Osteoblast (primary cell): ENCODE measurements at regions not wholly inside any gene's neighbourhood (a gene's known extent, or its start where the extent isn't known, plus 50 kb on each side); places are given as distances from the start of the nearest gene placed in this dataset.

Experiments used
- DNase-seq: peaks from one replicate; pipeline ENCODE4 v3.0.0; 2011; ENCODE audit warnings: low spot score, mixed read lengths; ENCODE audit not compliant: insufficient read length; ENCODE audit errors: missing footprints
- H2AFZ ChIP-seq: 2 replicates; pipeline ENCODE4 v1.6.0; 2011; ENCODE audit warnings: mild to moderate bottlenecking, low read length
- H3K27ac ChIP-seq: 2 replicates; pipeline ENCODE4 v1.5.1; 2011; ENCODE audit warnings: mild to moderate bottlenecking, low read depth, low read length, moderate library complexity
- H3K27me3 ChIP-seq: 2 replicates; pipeline ENCODE4 v1.6.0; 2012; ENCODE audit warnings: mild to moderate bottlenecking, control low read depth, inconsistent platforms, low read length, moderate library complexity; ENCODE audit not compliant: insufficient read depth
- H3K36me3 ChIP-seq: 2 replicates; pipeline ENCODE4 v1.5.1; 2011; ENCODE audit warnings: mild to moderate bottlenecking, low read length, control low read depth, moderate library complexity; ENCODE audit not compliant: insufficient read depth
- H3K4me1 ChIP-seq: 2 replicates; pipeline ENCODE4 v1.5.1; 2011; ENCODE audit warnings: mild to moderate bottlenecking, low read length, control low read depth, moderate library complexity; ENCODE audit not compliant: insufficient read depth
- H3K4me2 ChIP-seq: 2 replicates; pipeline ENCODE4 v1.6.0; 2011; ENCODE audit warnings: mild to moderate bottlenecking, low read length; ENCODE audit not compliant: insufficient read depth
- H3K4me3 ChIP-seq: fragments of 200-600 bp; sonication (generic); 3 replicates; pipeline ENCODE4 v1.5.1; 2012; ENCODE audit warnings: mild to moderate bottlenecking, low read length, inconsistent platforms; ENCODE audit not compliant: insufficient read depth
- H3K79me2 ChIP-seq: 2 replicates; pipeline ENCODE4 v1.6.0; 2012; ENCODE audit warnings: mild to moderate bottlenecking, low read length, control low read depth, inconsistent platforms; ENCODE audit not compliant: insufficient read depth
- H3K9me3 ChIP-seq: 2 replicates; pipeline ENCODE4 v1.5.1; 2011; ENCODE audit warnings: low read depth, low read length, control low read depth
- H4K20me1 ChIP-seq: 2 replicates; pipeline ENCODE4 v1.6.0; 2012; ENCODE audit warnings: mild to moderate bottlenecking, low read length, control low read depth; ENCODE audit not compliant: insufficient read depth
- TF ChIP-seq, protein P1 (sequence below): IDR thresholded peaks from 2 replicates; pipeline ENCODE4 v1.5.1; 2011; ENCODE audit warnings: mild to moderate bottlenecking, low read depth, low read length, moderate library complexity; ENCODE audit errors: extremely low read depth

DNA sequence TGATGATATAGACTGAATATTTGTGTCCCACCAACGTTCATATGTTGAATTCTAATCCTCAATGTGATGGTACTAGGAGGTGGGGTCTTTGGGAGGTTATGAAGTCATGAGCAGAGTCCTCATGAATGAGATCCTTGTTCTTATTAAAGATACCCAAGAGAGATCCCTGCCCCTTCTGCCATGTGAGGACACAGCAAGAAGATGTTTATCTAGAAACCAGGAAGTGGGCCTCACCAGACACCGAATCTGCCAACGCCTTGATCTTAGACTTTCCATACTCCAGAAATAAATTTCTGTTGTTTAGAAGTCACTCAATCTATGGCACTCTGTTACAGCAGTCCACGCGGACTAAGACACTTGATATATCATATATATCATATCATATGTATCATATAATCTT lies 67.7 kb upstream of the GCM1 start:
- Histone ChIP-seq H3K4me3 (no peak overlapping the region), H4K20me1 (no peaks in the 10 kb centered on the region), H3K4me1 (no peaks in the 10 kb centered on the region), H3K9me3 (no peaks in the 10 kb centered on the region), H2AFZ (no peak overlapping the region), H3K27me3 (no peaks in the 10 kb centered on the region), H3K4me2 (no peak overlapping the region), H3K36me3 (no peaks in the 10 kb centered on the region), H3K27ac (no peak overlapping the region), H3K79me2 (no peaks in the 10 kb centered on the region)
- DNase-seq, result no peak
- TF ChIP-seq, protein P1, sequence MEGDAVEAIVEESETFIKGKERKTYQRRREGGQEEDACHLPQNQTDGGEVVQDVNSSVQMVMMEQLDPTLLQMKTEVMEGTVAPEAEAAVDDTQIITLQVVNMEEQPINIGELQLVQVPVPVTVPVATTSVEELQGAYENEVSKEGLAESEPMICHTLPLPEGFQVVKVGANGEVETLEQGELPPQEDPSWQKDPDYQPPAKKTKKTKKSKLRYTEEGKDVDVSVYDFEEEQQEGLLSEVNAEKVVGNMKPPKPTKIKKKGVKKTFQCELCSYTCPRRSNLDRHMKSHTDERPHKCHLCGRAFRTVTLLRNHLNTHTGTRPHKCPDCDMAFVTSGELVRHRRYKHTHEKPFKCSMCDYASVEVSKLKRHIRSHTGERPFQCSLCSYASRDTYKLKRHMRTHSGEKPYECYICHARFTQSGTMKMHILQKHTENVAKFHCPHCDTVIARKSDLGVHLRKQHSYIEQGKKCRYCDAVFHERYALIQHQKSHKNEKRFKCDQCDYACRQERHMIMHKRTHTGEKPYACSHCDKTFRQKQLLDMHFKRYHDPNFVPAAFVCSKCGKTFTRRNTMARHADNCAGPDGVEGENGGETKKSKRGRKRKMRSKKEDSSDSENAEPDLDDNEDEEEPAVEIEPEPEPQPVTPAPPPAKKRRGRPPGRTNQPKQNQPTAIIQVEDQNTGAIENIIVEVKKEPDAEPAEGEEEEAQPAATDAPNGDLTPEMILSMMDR, result no peak

DNA sequence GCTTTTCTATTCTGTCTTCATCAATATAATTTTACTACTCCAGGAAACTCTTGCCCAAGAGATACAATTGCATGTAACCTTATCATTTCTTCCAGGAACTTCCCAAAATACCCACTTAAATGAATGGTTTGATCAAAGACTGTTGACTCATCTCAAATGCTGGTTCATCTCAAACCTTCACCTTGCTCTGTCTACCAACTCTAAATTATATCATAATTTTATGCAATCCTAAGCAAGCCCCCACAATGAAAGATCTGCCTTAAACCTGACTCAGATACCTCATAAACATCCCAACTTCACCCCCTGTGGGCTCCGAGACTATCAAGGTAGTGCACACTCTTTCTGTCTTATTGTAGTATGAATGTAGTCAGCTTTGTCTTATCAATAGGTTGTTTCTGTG lies 65.5 kb upstream of the GCM1 start:
- no peak overlapping the region for H3K27ac ChIP-seq
- TF ChIP-seq, protein P1, result no peak
- H3K9me3 ChIP-seq, result no peaks in the 10 kb centered on the region
- no peak overlapping the region for H2AFZ ChIP-seq
- no peaks in the 10 kb centered on the region for H4K20me1 ChIP-seq
- H3K79me2 ChIP-seq, result no peaks in the 10 kb centered on the region
- no peaks in the 10 kb centered on the region for H3K27me3 ChIP-seq
- H3K4me1 ChIP-seq, result no peaks in the 10 kb centered on the region
- DNase-seq, result no peak
- no peaks in the 10 kb centered on the region for H3K36me3 ChIP-seq
- H3K4me3 ChIP-seq, result no peak overlapping the region
- no peak overlapping the region for H3K4me2 ChIP-seq

DNA sequence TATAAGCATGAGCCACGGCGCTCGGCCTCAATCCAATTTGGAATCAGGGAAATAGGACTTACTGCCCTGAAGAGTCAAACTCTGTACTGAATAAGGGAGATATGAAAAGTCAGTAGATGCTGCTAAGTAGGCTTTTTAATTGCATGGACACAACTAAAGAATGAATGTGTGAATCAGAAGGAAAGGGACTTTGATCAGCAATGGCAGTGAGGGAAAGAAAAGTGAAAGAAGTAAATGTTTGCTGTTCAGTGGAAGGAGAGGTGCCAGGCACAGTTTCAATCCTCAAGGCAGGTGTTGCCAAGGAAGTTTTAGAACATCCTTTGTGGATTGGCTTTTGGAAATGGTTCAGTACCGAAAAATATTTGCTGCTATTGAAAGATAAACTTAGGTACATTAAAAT lies 62.2 kb upstream of the GCM1 start:
- no peaks in the 10 kb centered on the region for H3K79me2 ChIP-seq
- no peaks in the 10 kb centered on the region for H4K20me1 ChIP-seq
- no peaks in the 10 kb centered on the region for H3K27me3 ChIP-seq
- DNase-seq, result peak; percentile 3
- H3K36me3 ChIP-seq, result no peaks in the 10 kb centered on the region
- H3K4me2 ChIP-seq, result no peak overlapping the region
- no peaks in the 10 kb centered on the region for H3K9me3 ChIP-seq
- no peaks in the 10 kb centered on the region for H3K4me1 ChIP-seq
- no peak overlapping the region for H2AFZ ChIP-seq
- TF ChIP-seq, protein P1, result no peak
- no peak overlapping the region for H3K4me3 ChIP-seq
- H3K27ac ChIP-seq, result no peak overlapping the region

DNA sequence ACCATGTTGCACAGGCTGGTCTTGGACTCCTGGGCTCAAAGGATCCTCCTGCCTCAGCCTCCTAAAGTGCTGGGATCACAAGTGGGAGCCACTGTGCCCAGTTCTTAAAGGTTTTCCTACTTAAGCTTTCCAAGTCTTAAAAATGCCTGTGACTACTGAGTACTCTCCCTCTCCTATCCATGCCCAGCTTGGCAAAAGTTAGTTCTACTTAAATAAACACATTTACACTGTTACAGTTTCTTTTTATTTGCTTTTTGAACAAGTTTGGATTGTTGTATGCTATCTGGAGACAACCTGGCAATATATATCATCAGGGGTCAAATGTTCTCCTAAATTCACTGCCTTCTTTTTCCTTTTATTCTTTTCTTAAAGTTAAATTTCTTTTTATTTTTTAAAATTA lies 61.0 kb upstream of the GCM1 start:
- Histone ChIP-seq H3K4me3 (no peak overlapping the region), H3K9me3 (no peaks in the 10 kb centered on the region), H2AFZ (no peak overlapping the region), H3K36me3 (no peaks in the 10 kb centered on the region), H3K4me1 (no peaks in the 10 kb centered on the region), H3K79me2 (no peaks in the 10 kb centered on the region), H3K27ac (no peak overlapping the region), H4K20me1 (no peaks in the 10 kb centered on the region), H3K4me2 (no peak overlapping the region), H3K27me3 (no peaks in the 10 kb centered on the region)
- DNase-seq, result no peak
- TF ChIP-seq, protein P1, result no peak
